GM18867 (cell line): ENCODE measurements at regions not wholly inside any gene's neighbourhood (a gene's known extent, or its start where the extent isn't known, plus 50 kb on each side); places are given as distances from the start of the nearest gene placed in this dataset.
"Not testable (repeated sequence)": the region's sequence is repeated elsewhere in the genome, so short reads cannot be mapped to it uniquely, and the experiment has no call there.

Experiments used
- ATAC-seq: cut with Tn5 transposase; IDR thresholded peaks from one replicate; pipeline ENCODE4 v1.9.1; 2021; ENCODE audit warnings: mild to moderate bottlenecking, moderate library complexity; ENCODE audit not compliant: unreplicated experiment

- ATAC-seq: no peak
Observed at GRCh38 chr6:912871-913835, 220.2 kb upstream of the EXOC2 start.

- ATAC-seq: no peak
Observed at GRCh38 chr6:907928-908327, 215.0 kb upstream of the EXOC2 start.

GRCh38 chr6:906920-907319 is 214.0 kb upstream of the EXOC2 start:
- no peak for ATAC-seq

- ATAC-seq: no peak
Observed at GRCh38 chr6:905556-905955, 212.6 kb upstream of the EXOC2 start.

DNA sequence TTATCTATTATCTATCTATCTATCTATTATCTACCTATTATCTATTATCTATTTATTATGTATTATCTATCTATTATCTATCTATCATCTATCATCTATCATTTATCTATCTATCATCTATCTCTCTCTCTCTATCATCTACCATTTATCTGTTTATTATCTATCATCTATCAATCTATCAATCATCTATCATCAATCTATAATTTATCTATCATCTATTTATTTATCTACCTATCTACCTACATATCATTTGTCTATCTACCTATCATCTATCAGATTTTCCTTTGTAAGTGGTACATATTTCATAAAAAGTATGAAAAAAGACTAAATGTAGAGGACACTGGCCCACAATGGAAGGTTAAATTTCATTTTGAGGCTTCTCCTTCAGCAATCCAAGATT is 212.1 kb upstream of the EXOC2 start:
- ATAC-seq: no peak

DNA sequence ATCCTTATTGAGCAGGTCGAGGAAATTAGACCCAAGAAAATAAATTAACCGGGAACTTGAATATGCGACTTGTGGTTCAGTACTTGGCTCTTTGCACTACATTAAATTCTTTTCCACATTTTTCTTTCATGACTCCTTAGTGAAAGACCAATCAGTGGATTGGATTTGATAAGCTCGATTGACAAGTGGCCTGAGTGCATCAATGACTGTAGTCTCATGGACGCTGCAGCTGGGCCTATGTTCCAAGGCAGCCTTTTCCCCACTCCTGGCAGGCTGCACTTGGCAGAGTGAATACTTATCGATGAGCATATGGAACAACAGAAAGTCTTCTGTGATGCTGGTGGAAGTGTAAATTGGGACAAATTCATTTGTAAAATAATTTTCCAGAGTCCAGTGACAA is 210.8 kb upstream of the EXOC2 start:
- no peak for ATAC-seq

DNA sequence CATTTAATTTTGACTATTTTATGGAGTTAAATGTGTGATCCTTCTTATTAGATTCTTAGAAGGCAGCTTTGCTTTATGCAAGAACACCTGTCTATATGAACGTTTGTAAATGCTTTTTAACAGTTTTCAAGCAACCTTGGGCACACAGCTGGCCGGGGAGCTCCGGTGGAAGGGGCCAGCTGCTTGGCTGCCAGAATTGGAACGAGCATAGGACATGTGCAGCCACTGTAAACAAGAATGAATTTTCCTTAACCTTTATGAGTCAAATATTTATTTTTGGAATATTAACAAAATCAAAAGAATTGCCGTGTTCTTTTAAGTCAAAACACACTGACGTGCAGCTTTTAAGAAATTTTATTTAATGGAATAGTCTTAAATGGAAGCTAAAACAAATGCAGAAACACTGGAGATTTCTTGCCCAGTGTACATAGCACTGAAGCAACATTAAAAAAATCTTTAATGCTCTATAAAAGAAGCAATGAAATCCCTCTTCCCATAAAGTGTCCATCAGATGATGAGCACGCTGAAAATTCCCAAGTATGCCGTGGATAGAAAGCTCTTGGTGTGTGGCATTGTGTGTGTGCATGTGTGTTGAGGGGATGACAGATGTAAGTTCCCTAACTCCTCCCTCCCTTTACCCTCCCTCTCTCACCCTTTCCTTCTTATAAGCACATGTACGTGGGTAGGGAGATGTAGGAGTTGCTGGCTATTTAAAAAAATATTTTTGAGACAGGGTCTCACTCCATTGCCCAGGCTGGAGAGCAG is 208.9 kb upstream of the EXOC2 start:
- ATAC-seq: no peak

- no peak for ATAC-seq
Observed at GRCh38 chr6:900716-901605, 208.0 kb upstream of the EXOC2 start.

- no peak for ATAC-seq
Observed at GRCh38 chr6:897528-898207, 204.7 kb upstream of the EXOC2 start.

- ATAC-seq: no peak
Observed at GRCh38 chr6:894274-894673, 201.3 kb upstream of the EXOC2 start.

DNA sequence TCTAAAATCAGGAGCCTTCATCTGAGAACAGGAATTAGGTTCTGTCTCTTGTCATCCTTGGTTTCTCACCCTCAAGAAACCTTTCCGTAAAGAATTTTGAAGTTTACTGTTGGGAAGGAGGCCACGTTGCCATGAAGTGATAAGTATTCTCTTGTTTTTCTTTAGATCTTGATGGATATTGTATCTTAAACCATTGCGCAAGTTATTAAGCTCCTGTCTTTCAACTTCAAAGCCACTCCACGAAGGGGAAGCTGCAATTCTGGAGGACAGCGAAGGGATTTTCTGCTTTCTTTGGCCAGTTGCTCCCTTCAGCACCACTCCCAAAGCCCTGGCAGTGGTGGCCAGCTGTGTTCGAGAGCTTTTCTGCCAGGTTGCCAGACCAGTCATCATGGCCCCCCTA is 198.1 kb upstream of the EXOC2 start:
- no peak for ATAC-seq

DNA sequence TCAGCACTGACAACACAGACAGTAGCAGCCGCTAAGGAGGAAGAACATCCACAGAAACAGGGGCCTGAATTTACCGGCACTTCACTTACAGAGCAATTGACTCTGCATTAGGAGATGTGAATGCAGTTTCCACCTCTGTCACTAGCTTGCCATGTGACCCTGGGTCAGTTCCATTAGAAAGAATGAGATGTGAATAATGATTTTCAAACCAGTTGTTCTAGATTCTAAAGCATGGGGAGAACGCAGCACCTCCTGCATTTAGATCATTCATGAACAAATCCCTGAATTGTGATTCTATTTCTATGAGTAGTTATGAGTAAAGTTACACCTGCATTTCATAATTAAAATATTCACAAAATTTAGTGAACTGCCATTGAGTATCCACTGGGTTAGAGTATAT is 197.3 kb upstream of the EXOC2 start:
- no peak for ATAC-seq

GRCh38 chr6:887583-888235 is 194.8 kb upstream of the EXOC2 start:
- no peak for ATAC-seq

- ATAC-seq: not testable (repeated sequence)
Observed at GRCh38 chr6:886116-886515, 193.2 kb upstream of the EXOC2 start.

DNA sequence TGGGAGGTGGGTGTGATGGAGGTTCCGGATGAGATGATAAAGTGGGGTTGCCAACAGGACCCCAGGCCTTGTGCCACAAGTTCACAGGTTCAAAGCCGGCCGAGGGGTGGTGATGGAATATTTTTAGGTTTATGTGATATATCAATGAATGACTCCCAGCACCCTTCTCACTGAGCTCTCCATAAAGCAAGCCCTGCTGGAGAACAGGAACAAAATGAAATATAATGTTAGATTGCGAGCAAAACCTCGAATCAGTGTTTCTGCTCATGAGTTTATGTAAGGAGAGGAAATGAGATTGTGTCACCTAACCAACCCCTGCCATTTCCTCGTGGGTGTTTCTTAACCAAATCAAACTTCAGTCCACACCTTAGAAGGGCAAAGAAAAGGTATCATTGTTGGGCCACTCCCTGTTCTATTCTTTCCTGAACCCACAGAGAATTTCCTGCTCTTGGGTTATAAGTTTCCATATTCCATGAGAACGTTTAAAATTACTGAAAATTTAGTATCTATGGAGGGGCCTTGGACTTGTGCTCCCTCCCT is 192.2 kb upstream of the EXOC2 start:
- ATAC-seq: no peak

DNA sequence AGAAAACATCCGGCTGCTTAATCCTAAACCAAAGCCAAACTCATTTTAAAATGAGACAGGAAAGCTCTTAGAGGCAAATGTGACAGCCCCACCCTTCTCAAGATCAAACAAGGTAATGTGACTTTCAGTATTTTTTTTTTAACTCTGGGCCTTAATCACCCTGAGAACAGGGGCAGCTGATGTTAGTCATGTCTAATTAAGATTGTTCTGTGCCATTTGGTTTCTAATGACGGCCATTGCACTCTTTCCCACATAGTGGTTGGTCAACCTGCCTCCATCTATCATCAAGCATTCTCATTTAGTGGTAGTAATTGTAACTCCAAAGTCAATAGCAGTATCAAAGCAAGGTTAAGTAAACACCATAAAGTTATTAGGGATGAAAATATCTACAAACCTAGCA is 191.6 kb upstream of the EXOC2 start:
- no peak for ATAC-seq

GRCh38 chr6:882084-882598 is 189.2 kb upstream of the EXOC2 start:
- ATAC-seq: no peak

DNA sequence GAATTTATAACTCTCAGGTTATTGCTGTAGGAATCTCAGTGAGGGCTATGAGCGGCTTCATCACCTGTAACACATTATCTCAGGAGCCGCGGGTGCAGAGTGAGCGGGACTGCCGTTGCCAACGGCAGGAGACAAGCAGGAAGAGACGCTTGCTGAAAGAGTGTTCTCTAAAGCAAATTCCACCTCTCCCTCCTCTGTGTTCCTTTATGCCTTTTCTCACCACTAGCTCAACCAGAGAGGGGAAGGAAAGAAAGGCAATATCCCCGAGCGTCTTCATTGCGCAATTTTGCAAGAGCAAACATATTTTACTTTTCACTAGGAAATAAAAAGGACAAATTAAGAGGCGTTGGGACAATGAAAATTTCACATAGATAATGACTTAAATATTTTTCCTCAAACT is 185.2 kb upstream of the EXOC2 start:
- ATAC-seq: no peak

GRCh38 chr6:875012-875411 is 182.1 kb upstream of the EXOC2 start:
- no peak for ATAC-seq
